AG04450 (cell line): ENCODE measurements at regions not wholly inside any gene's neighbourhood (a gene's known extent, or its start where the extent isn't known, plus 50 kb on each side); places are given as distances from the start of the nearest gene placed in this dataset.
"Not testable (repeated sequence)": the region's sequence is repeated elsewhere in the genome, so short reads cannot be mapped to it uniquely, and the experiment has no call there.

Experiments
- CTCF ChIA-PET: fragments of 300-600, 350-600 bp; formaldehyde crosslinking; extraction: SDS; loops from one replicate; lab custom pipeline; 2022; ENCODE audit warnings: antibody characterized with exemption, inconsistent platforms; lab: Charles Lee
- POLR2A ChIA-PET: fragments of 350-600 bp; formaldehyde crosslinking; extraction: SDS; loops from one replicate; lab custom pipeline; 2021; ENCODE audit warnings: antibody characterized with exemption, inconsistent platforms; lab: Yijun Ruan, JAX
- DNase-seq: peaks from one replicate; pipeline ENCODE4 v3.0.0-alpha.2; 2011; ENCODE audit warnings: low read depth, low spot score
- H3K27ac ChIP-seq: one replicate; pipeline ENCODE4 v1.5.1; 2012; ENCODE audit warnings: low read depth, low read length, control low read depth
- H3K27me3 ChIP-seq: one replicate; pipeline ENCODE4 v1.6.0; 2012; ENCODE audit warnings: low read length; ENCODE audit not compliant: control insufficient read depth, insufficient read depth
- H3K4me3 ChIP-seq: 2 replicates; pipeline ENCODE4 v1.5.1; 2011; ENCODE audit warnings: mild to moderate bottlenecking, low read depth, low read length, control low read depth
- H3K9me3 ChIP-seq: 2 replicates; pipeline ENCODE4 v1.5.1; 2012; ENCODE audit warnings: low read length; ENCODE audit not compliant: control insufficient read depth, insufficient read depth
- CTCF ChIP-seq: IDR thresholded peaks from 2 replicates; pipeline ENCODE4 v1.5.1; 2011; ENCODE audit warnings: low read depth, low read length, control low read depth, inconsistent platforms

GRCh38 chr9:113738893-113739604, 137.1 kb upstream of the ZNF618 start:
- Histone ChIP-seq H3K4me3 (no peak overlapping the region), H3K9me3 (no peaks in the 10 kb centered on the region), H3K27ac (no peak overlapping the region), H3K27me3 (peaks cover 40% of the 10 kb centered on the region)
- CTCF ChIA-PET: no interaction called here
- no peak for TF ChIP-seq CTCF
- no peak for DNase-seq
- POLR2A ChIA-PET: interaction anchor here (0.6 kb wide), 1 partner anchor 255 kb away, joined by 5 read pairs; no protein-coding TSS in a partner anchor

DNA sequence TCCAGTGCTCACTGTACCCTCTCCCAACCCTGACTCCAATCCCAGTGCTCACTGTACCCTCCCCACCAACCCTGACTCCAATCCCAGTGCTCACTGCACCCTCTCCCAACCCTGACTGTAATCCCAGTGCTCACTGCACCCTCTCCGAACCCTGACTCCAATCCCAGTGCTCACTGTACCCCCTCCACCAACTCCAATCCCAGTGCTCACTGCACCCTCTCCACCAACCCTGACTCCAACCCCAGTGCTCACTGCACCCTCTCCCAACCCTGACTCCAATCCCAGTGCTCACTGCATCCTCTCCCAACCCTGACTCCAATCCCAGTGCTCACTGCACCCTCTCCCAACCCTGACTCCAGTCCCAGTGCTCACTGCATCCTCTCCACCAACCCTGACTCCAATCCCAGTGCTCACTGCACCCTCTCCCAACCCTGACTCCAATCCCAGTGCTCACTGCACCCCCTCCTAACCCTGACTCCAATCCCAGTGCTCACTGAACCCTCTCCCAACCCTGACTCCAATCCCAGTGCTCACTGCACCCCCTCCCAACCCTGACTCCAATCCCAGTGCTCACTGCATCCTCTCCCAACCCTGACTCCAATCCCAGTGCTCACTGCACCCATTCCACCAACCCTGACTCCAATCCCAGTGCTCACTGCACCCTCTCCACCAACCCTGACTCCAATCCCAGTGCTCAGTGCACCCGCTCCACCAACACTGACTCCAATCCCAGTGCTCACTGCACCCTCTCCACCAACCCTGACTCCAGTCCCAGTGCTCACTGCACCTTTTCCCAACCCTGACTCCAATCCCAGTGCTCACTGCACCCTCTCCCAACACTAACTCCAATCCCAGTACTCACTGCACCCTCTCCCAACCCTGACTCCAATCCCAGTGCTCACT, 136.3 kb upstream of the ZNF618 start:
- H3K27ac ChIP-seq, H3K4me3 ChIP-seq, H3K9me3 ChIP-seq, CTCF ChIA-PET, POLR2A ChIA-PET, DNase-seq: not testable (repeated sequence)
- H3K27me3 ChIP-seq: peaks cover 40% of the 10 kb centered on the region

- not testable (repeated sequence) for H3K9me3 ChIP-seq, H3K4me3 ChIP-seq
- CTCF ChIA-PET: interaction anchor here (1.7 kb wide), 1 partner anchor 342 kb away, joined by 5 read pairs; no protein-coding TSS in a partner anchor
These were observed 135.3 kb upstream of the ZNF618 start for GRCh38 chr9:113740508-113741500.

DNA sequence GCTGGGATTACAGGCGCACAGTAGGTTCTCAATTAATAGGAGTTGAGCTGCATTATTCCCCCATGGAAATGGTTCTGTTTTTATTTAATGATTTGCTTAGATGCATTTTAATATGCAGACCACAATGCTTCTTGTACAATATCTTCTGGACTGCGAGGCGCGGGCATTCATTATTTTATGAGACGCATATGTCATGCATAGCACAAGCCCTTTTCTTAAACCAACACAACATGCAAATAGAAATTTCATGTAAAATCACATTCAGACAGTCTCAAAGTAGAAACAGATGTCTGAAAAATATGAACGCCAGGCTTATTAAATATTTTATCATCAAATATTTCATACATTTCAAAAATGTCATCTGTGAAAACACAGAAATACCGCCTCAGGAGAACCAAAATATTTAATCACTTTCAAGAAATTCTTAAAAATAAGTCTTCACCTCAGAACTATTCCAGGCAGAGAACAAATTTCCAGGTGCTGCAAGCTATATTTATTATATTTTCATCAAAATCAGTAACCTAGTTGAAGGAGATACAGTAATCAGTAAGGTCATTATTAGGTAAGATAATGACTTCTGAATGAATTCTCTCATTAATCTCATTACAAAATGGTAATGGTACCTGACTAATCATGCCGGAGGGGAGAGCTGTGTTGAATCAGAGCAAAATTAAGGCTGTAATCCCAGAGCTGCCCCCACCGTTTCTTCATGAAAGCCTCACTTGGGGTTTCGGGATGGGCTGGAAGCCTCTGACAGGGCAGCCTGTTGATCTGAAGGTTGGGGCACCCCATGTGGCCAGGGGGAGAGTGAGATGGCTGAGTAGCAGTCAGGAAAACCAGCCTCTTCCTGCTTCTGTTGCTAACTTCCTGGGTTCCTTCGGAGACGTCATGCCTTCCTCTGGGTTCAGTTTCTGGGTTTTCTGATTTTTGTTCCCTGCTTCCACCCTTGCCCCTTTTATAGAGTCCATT, 133.9 kb upstream of the ZNF618 start:
- DNase-seq: no peak
- POLR2A ChIA-PET: no interaction called here
- CTCF ChIA-PET: interaction anchor here (0.6 to 1.7 kb wide), 2 partner anchors 341 to 503 kb away, joined by 4 to 5 read pairs; no protein-coding TSS in a partner anchor
- no peak overlapping the region for H3K27ac ChIP-seq
- H3K9me3 ChIP-seq: no peaks in the 10 kb centered on the region
- no peak for TF ChIP-seq CTCF
- no peak overlapping the region for H3K4me3 ChIP-seq
- H3K27me3 ChIP-seq: peaks cover 33% of the 10 kb centered on the region

More at GRCh38 chr9:113740508-113741500, 135.3 kb upstream of the ZNF618 start:
- H3K27ac ChIP-seq, POLR2A ChIA-PET, DNase-seq: not testable (repeated sequence)
- peaks cover 36% of the 10 kb centered on the region for H3K27me3 ChIP-seq

DNA sequence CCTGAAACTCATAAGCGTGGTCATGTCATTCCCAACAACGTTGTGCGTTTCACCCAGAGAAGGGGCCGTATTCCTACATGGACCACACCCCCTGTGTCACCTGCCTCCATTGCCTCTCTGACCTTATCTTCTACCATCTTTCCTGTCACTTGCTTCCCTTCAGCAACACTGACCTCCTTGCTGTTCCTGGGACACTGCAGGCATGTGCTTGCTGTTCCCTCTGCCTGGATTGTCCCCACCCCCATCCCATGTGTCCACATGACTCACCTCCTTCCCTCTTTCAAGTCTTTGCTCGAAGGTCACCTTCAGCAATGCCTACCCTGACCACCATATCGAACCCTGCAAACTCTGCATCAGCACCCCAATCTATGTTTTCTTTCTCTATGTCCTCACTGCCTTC, 133.2 kb upstream of the ZNF618 start:
- ChIA-PET POLR2A (no interaction called here), CTCF (interaction anchor here (0.6 kb wide), 1 partner anchor 502 kb away, joined by 4 read pairs; no protein-coding TSS in a partner anchor)
- Histone ChIP-seq H3K27me3 (peaks cover 36% of the 10 kb centered on the region), H3K27ac (no peak overlapping the region), H3K9me3 (no peaks in the 10 kb centered on the region), H3K4me3 (no peak overlapping the region)
- no peak for TF ChIP-seq CTCF
- DNase-seq: no peak
